GM12874 (cell line): ENCODE measurements at regions not wholly inside any gene's neighbourhood (a gene's known extent, or its start where the extent isn't known, plus 50 kb on each side); places are given as distances from the start of the nearest gene placed in this dataset.

Experiments used
- TF ChIP-seq, protein P1 (sequence below): IDR thresholded peaks from 2 replicates; pipeline ENCODE4 v1.5.1; 2011; ENCODE audit warnings: low read depth, mild to moderate bottlenecking, control low read depth, low read length, moderate library complexity; ENCODE audit not compliant: insufficient read depth

- TF ChIP-seq, protein P1, sequence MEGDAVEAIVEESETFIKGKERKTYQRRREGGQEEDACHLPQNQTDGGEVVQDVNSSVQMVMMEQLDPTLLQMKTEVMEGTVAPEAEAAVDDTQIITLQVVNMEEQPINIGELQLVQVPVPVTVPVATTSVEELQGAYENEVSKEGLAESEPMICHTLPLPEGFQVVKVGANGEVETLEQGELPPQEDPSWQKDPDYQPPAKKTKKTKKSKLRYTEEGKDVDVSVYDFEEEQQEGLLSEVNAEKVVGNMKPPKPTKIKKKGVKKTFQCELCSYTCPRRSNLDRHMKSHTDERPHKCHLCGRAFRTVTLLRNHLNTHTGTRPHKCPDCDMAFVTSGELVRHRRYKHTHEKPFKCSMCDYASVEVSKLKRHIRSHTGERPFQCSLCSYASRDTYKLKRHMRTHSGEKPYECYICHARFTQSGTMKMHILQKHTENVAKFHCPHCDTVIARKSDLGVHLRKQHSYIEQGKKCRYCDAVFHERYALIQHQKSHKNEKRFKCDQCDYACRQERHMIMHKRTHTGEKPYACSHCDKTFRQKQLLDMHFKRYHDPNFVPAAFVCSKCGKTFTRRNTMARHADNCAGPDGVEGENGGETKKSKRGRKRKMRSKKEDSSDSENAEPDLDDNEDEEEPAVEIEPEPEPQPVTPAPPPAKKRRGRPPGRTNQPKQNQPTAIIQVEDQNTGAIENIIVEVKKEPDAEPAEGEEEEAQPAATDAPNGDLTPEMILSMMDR = no peak
Observed at GRCh38 chr5:5658226-5658625, 235.7 kb downstream of the ICE1 start.

GRCh38 chr5:5652181-5652580 is 229.7 kb downstream of the ICE1 start:
- TF ChIP-seq, protein P1 = no peak

DNA sequence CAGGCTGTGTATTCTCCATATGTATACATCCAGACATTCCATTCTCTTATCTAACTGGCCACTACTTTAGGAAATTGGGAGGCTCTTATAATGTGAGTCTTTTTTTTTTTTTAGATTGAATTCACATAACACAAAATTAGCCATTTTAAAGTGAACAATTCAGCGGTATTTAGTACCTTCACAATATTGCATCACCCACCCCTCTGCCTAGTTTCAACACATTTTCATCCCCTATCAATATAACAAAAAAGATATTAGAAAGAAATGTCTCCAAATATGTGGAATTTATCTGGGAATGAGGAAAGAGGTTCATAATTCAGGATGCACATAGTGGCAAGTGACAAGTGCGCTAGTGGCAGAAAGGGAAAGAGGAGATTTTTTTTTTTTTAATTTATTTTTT is 228.5 kb downstream of the ICE1 start:
- TF ChIP-seq, protein P1 = no peak

GRCh38 chr5:5650242-5650641 is 227.8 kb downstream of the ICE1 start:
- TF ChIP-seq, protein P1 = no peak

- TF ChIP-seq, protein P1 = no peak
Observed at GRCh38 chr5:5649641-5650040, 227.2 kb downstream of the ICE1 start.

- TF ChIP-seq, protein P1 = no peak
Observed at GRCh38 chr5:5648694-5649093, 226.2 kb downstream of the ICE1 start.

GRCh38 chr5:5645891-5646290 is 223.4 kb downstream of the ICE1 start:
- TF ChIP-seq, protein P1 = no peak

DNA sequence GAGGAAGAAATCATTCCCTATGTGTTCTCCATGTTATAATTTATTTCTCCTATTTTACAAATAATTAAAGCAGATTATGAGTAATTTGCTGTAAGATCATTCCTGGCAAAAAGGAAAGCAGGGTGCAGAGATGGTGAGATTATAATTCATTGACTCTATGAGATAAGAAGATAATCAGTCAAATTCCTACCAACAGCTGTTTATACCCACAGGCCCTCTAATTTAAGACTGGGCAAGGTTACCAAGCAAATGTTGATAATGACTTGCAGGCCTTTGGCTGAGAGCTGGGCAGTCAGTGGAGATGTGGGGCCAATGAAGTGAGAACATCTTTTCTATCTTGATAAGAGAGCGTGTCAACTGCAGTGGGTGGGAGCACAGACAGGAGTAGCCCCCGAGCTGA is 222.7 kb downstream of the ICE1 start:
- TF ChIP-seq, protein P1 = no peak
